H1 (cell line): ENCODE measurements at regions not wholly inside any gene's neighbourhood (a gene's known extent, or its start where the extent isn't known, plus 50 kb on each side); places are given as distances from the start of the nearest gene placed in this dataset.

Source experiments
- CTCF ChIA-PET: fragments of 300-600 bp; sonication (Branson Sonifier 250); formaldehyde crosslinking; loops from one replicate; lab custom pipeline; 2021; ENCODE audit not compliant: partially characterized antibody; lab: Charles Lee
- POLR2A ChIA-PET: fragments of 300-600 bp; sonication (Branson Sonifier 250); formaldehyde crosslinking; loops from one replicate; lab custom pipeline; 2021; ENCODE audit warnings: inconsistent platforms; ENCODE audit not compliant: partially characterized antibody; lab: Charles Lee
- DNase-seq, 2 experiments: peaks; one replicate each; pipeline versions ENCODE4 v3.0.0 to v3.0.0-alpha.2; 2010 to 2022; ENCODE audit warnings: low spot score in 2 of 2, low read depth in 1 of 2, mixed read lengths in 1 of 2
- FAIRE-seq: peaks from 2 replicates; lab custom pipeline; 2011; peaks lifted over from hg19 to GRCh38; lab: Jason Lieb, UNC
- H2AFZ ChIP-seq: 2 replicates; pipeline ENCODE4 v1.8.1; 2012; ENCODE audit warnings: low read length, inconsistent platforms
- H2AK5ac ChIP-seq: 2 replicates; pipeline ENCODE4 v1.6.1; 2013; ENCODE audit warnings: low read depth, low read length
- H2BK120ac ChIP-seq: replicated peaks from 2 replicates; pipeline ENCODE3; 2013; ENCODE audit warnings: low read depth, low read length, inconsistent platforms
- H2BK12ac ChIP-seq: 2 replicates; pipeline ENCODE4 v1.6.1; 2013; ENCODE audit warnings: low read depth, low read length
- H2BK15ac ChIP-seq: 2 replicates; pipeline ENCODE4 v1.6.1; 2013; ENCODE audit warnings: low read length
- H2BK20ac ChIP-seq: 2 replicates; pipeline ENCODE4 v1.6.1; 2013; ENCODE audit warnings: low read length
- H2BK5ac ChIP-seq: 2 replicates; pipeline ENCODE4 v1.6.1; 2013; ENCODE audit warnings: low read depth, low read length
- H3K14ac ChIP-seq: 2 replicates; pipeline ENCODE4 v1.6.1; 2013; ENCODE audit warnings: inconsistent platforms; ENCODE audit not compliant: insufficient read length
- H3K18ac ChIP-seq: 2 replicates; pipeline ENCODE4 v1.6.1; 2013; ENCODE audit warnings: low read length; ENCODE audit errors: extremely low read depth
- H3K23ac ChIP-seq: 2 replicates; pipeline ENCODE4 v1.6.1; 2013; ENCODE audit warnings: inconsistent platforms; ENCODE audit not compliant: insufficient read length
- H3K23me2 ChIP-seq: 2 replicates; pipeline ENCODE4 v1.6.1; 2013; ENCODE audit warnings: low read depth, low read length
- H3K27ac ChIP-seq: 2 replicates; pipeline ENCODE4 v1.6.1; 2011; ENCODE audit warnings: low read depth, low read length, inconsistent platforms
- H3K27me3 ChIP-seq, 4 experiments: replicated peaks in 1 of 4; 1 replicate in 1 of 4; 2 replicates in 3 of 4; pipeline versions ENCODE4 v1.6.1 to v1.8.1; 2011 to 2013; ENCODE audit warnings: low read length in 3 of 4, mild to moderate bottlenecking in 3 of 4, inconsistent platforms in 2 of 4, mixed read lengths in 2 of 4, moderate library complexity in 1 of 4; ENCODE audit not compliant: control insufficient read depth in 3 of 4, insufficient read depth in 3 of 4; ENCODE audit errors: extremely low read depth in 1 of 4
- H3K36me3 ChIP-seq, 4 experiments: 2 replicates each; pipeline versions ENCODE4 v1.6.1 to v1.8.1; 2011 to 2013; ENCODE audit warnings: mild to moderate bottlenecking in 4 of 4, low read length in 3 of 4, moderate library complexity in 2 of 4, control low read depth in 1 of 4, inconsistent platforms in 1 of 4; ENCODE audit not compliant: insufficient read depth in 4 of 4, control insufficient read depth in 2 of 4
- H3K4ac ChIP-seq: replicated peaks from 2 replicates; pipeline ENCODE3; 2013; ENCODE audit warnings: low read length, low read depth, mixed read lengths, inconsistent platforms; ENCODE audit not compliant: insufficient read length
- H3K4me1 ChIP-seq, 4 experiments: replicated peaks in 1 of 4; 1 replicate in 1 of 4; 2 replicates in 3 of 4; pipeline versions ENCODE4 v1.6.1 to v1.8.1; 2011 to 2013; ENCODE audit warnings: low read length in 3 of 4, inconsistent platforms in 2 of 4, mixed read lengths in 1 of 4; ENCODE audit not compliant: insufficient read depth in 4 of 4, control insufficient read depth in 3 of 4
- H3K4me2 ChIP-seq, 2 experiments: 2 replicates each; pipeline versions ENCODE4 v1.6.1 to v1.8.1; 2011 to 2013; ENCODE audit warnings: low read depth in 2 of 2, low read length in 2 of 2, control low read depth in 1 of 2, inconsistent platforms in 1 of 2, mild to moderate bottlenecking in 1 of 2; ENCODE audit not compliant: insufficient read depth in 1 of 2
- H3K4me3 ChIP-seq, 4 experiments: fragments of 200-600, 300-600 bp in 1 of 4; sonication (generic), shearing (Covaris generic), sonication (Bioruptor Twin) in 1 of 4; 2 replicates each; pipeline versions ENCODE4 v1.5.1 to v1.8.1; 2011 to 2016; ENCODE audit warnings: low read length in 4 of 4, low read depth in 3 of 4, control low read depth in 2 of 4, inconsistent platforms in 2 of 4, mild to moderate bottlenecking in 2 of 4, mixed read lengths in 1 of 4, moderate library complexity in 1 of 4; ENCODE audit not compliant: insufficient read depth in 2 of 4; ENCODE audit errors: extremely low read depth in 1 of 4
- H3K56ac ChIP-seq: replicated peaks from 2 replicates; pipeline ENCODE3; 2013; ENCODE audit warnings: low read depth, mild to moderate bottlenecking, mixed read lengths, low read length, inconsistent platforms; ENCODE audit not compliant: insufficient read length
- H3K79me1 ChIP-seq: 2 replicates; pipeline ENCODE4 v1.6.1; 2013; ENCODE audit warnings: low read depth, low read length, control low read depth
- H3K79me2 ChIP-seq, 2 experiments: 2 replicates each; pipeline versions ENCODE4 v1.6.1 to v1.8.1; 2012 to 2013; ENCODE audit warnings: low read length in 2 of 2, mild to moderate bottlenecking in 2 of 2, inconsistent platforms in 1 of 2; ENCODE audit not compliant: insufficient read depth in 2 of 2, control insufficient read depth in 1 of 2
- H3K9ac ChIP-seq, 4 experiments: replicated peaks in 1 of 4; 1 replicate in 1 of 4; 2 replicates in 3 of 4; pipeline versions ENCODE4 v1.6.1 to v1.8.1; 2011 to 2013; ENCODE audit warnings: low read depth in 3 of 4, low read length in 3 of 4, control low read depth in 2 of 4, mild to moderate bottlenecking in 2 of 4, moderate library complexity in 2 of 4, inconsistent platforms in 1 of 4; ENCODE audit errors: extremely low read depth in 1 of 4
- H3K9me3 ChIP-seq, 2 experiments: 2 replicates each; pipeline versions ENCODE4 v1.6.1 to v1.8.1; 2012 to 2013; ENCODE audit warnings: mild to moderate bottlenecking in 2 of 2, moderate library complexity in 2 of 2, control low read depth in 1 of 2, inconsistent platforms in 1 of 2, low read depth in 1 of 2, low read length in 1 of 2, mixed read lengths in 1 of 2; ENCODE audit not compliant: insufficient read depth in 2 of 2
- H4K20me1 ChIP-seq, 2 experiments: replicated peaks in 1 of 2; 2 replicates each; pipeline versions ENCODE3 to v1.8.1; 2011 to 2013; ENCODE audit warnings: inconsistent platforms in 2 of 2, low read length in 2 of 2, mild to moderate bottlenecking in 1 of 2; ENCODE audit not compliant: insufficient read depth in 2 of 2, control insufficient read depth in 1 of 2
- H4K5ac ChIP-seq: 2 replicates; pipeline ENCODE4 v1.6.1; 2013; ENCODE audit warnings: low read length, low read depth, mixed read lengths, inconsistent platforms; ENCODE audit not compliant: insufficient read length
- H4K8ac ChIP-seq: 2 replicates; pipeline ENCODE4 v1.8.0; 2013; ENCODE audit warnings: mild to moderate bottlenecking, moderate library complexity, low read length, inconsistent platforms; ENCODE audit not compliant: insufficient read depth; ENCODE audit errors: extremely low read depth
- H4K91ac ChIP-seq: replicated peaks from 2 replicates; pipeline ENCODE3; 2013; ENCODE audit warnings: low read length, mixed read lengths, inconsistent platforms; ENCODE audit not compliant: insufficient read length
- MAFK ChIP-seq: IDR thresholded peaks from 2 replicates; pipeline ENCODE4 v1.6.1; 2012; ENCODE audit warnings: low read depth, mild to moderate bottlenecking, improper control_type of control experiment, low read length
- NANOG ChIP-seq: IDR thresholded peaks from 2 replicates; pipeline ENCODE4 v1.6.1; 2011; ENCODE audit warnings: low read length, low read depth, mild to moderate bottlenecking, inconsistent platforms; ENCODE audit not compliant: insufficient read depth, poor library complexity, severe bottlenecking
- POU5F1 ChIP-seq: IDR thresholded peaks from 2 replicates; pipeline ENCODE4 v1.6.1; 2011; ENCODE audit warnings: low read depth, mild to moderate bottlenecking, low read length, moderate library complexity
- SIRT6 ChIP-seq: IDR thresholded peaks from one replicate; pipeline ENCODE4 v1.7.1; 2012; ENCODE audit warnings: low read length, inconsistent platforms
- TAF7 ChIP-seq: optimal IDR thresholded peaks from 2 replicates; pipeline ENCODE3; 2011; ENCODE audit warnings: low read depth, mild to moderate bottlenecking, inconsistent platforms, low read length, moderate library complexity, borderline replicate concordance
- TBP ChIP-seq: IDR thresholded peaks from 2 replicates; pipeline ENCODE4 v1.6.1; 2011; ENCODE audit warnings: low read depth, low read length, improper control_type of control experiment
- TF ChIP-seq, protein P1 (sequence below): IDR thresholded peaks from 2 replicates; pipeline ENCODE4 v1.6.1; 2012; ENCODE audit warnings: inconsistent platforms

GRCh38 chr3:164498917-164499316 is 579.4 kb downstream of the SI start:
- H3K23ac ChIP-seq, result no peak overlapping the region
- TF ChIP-seq POU5F1 (no peak), TBP (no peak), NANOG (no peak), TAF7 (no peak), MAFK (no peak), SIRT6 (no peak)
- TF ChIP-seq, protein P1, sequence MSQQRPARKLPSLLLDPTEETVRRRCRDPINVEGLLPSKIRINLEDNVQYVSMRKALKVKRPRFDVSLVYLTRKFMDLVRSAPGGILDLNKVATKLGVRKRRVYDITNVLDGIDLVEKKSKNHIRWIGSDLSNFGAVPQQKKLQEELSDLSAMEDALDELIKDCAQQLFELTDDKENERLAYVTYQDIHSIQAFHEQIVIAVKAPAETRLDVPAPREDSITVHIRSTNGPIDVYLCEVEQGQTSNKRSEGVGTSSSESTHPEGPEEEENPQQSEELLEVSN, result no peak

More at GRCh38 chr3:164498917-164499316, 579.4 kb downstream of the SI start:
- Histone ChIP-seq H2BK120ac (no peak overlapping the region), H2AFZ (no peak overlapping the region), H3K27ac (no peak overlapping the region), H3K9ac (no peak overlapping the region), H3K4me1 (no peaks in the 10 kb centered on the region), H4K20me1 (no peaks in the 10 kb centered on the region), H3K18ac (no peak overlapping the region), H2BK5ac (no peak overlapping the region), H2BK20ac (no peak overlapping the region), H3K79me2 (no peaks in the 10 kb centered on the region), H4K5ac (no peak overlapping the region), H3K23me2 (no peaks in the 10 kb centered on the region), H3K36me3 (no peaks in the 10 kb centered on the region), H2AK5ac (no peak overlapping the region), H3K4ac (no peak overlapping the region), H3K79me1 (no peaks in the 10 kb centered on the region), H3K4me3 (no peak overlapping the region), H3K14ac (no peak overlapping the region), H4K8ac (no peak overlapping the region), H3K56ac (no peak overlapping the region), H4K91ac (no peak overlapping the region), H2BK12ac (no peak overlapping the region), H3K27me3 (no peaks in the 10 kb centered on the region), H3K4me2 (no peak overlapping the region), H3K9me3 (no peaks in the 10 kb centered on the region), H2BK15ac (no peak overlapping the region)
- DNase-seq, result no peak
- POLR2A ChIA-PET, result no interaction called here
- no peak for FAIRE-seq
- CTCF ChIA-PET, result no interaction called here
